C4-2B (cell line): ENCODE measurements at regions not wholly inside any gene's neighbourhood (a gene's known extent, or its start where the extent isn't known, plus 50 kb on each side); places are given as distances from the start of the nearest gene placed in this dataset.

Experiments
- ZFX ChIP-seq: fragments of 450-650 bp; IDR thresholded peaks from 2 replicates; pipeline ENCODE4 v1.6.1; 2017
- TF ChIP-seq, protein P1 (sequence below): fragments of 450-650 bp; conservative IDR thresholded peaks from 2 replicates; pipeline ENCODE4 v1.5.1; 2017; ENCODE audit warnings: mild to moderate bottlenecking

DNA sequence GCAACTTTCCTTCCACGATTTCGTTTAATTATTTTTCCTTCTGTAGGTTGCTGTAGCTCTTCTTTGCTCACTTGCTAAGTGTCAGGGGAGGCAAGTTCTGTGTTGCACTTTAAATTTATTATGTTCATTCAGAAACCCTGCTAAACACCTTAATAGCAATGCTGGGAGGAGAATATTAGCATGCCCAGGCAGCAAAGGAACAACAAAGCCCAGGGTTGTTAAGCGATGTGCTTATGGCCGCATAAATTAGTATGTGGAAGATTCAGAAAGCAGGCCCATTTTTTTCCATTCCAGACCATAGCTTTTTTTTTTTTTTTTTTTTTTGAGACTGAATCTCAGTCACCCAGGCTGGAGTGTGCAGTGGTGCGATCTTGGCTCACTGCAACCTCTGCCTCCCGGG lies 151.3 kb downstream of the BACH1 start:
- TF ChIP-seq, protein P1, sequence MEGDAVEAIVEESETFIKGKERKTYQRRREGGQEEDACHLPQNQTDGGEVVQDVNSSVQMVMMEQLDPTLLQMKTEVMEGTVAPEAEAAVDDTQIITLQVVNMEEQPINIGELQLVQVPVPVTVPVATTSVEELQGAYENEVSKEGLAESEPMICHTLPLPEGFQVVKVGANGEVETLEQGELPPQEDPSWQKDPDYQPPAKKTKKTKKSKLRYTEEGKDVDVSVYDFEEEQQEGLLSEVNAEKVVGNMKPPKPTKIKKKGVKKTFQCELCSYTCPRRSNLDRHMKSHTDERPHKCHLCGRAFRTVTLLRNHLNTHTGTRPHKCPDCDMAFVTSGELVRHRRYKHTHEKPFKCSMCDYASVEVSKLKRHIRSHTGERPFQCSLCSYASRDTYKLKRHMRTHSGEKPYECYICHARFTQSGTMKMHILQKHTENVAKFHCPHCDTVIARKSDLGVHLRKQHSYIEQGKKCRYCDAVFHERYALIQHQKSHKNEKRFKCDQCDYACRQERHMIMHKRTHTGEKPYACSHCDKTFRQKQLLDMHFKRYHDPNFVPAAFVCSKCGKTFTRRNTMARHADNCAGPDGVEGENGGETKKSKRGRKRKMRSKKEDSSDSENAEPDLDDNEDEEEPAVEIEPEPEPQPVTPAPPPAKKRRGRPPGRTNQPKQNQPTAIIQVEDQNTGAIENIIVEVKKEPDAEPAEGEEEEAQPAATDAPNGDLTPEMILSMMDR: no peak
- TF ChIP-seq ZFX: no peak
